ENCODE measurements at regions not wholly inside any gene's neighbourhood (a gene's known extent, or its start where the extent isn't known, plus 50 kb on each side); places are given as distances from the start of the nearest gene placed in this dataset.

- TF ChIP-seq CTCF (IDR thresholded peaks at IDR 0.05), result no peak
- no peak for TF ChIP-seq POLR2A (IDR thresholded peaks at IDR 0.05)
These were observed 249.6 kb downstream of the NSG2 start for GRCh38 chr5:174294891-174295620.
